Activated CD4-positive, alpha-beta T cell treated with anti-CD3 and anti-CD28 coated beads for 4 hours (primary cell): ENCODE measurements at regions not wholly inside any gene's neighbourhood (a gene's known extent, or its start where the extent isn't known, plus 50 kb on each side); places are given as distances from the start of the nearest gene placed in this dataset.
A peak's percentile ranks its signal among the peaks of the same experiment; 100 is the strongest.

Experiments
- DNase-seq, 2 donors: peaks; one replicate each; pipeline ENCODE4 v3.0.0-alpha.2; 2020

GRCh38 chr1:234972411-234973191 lies 156.0 kb downstream of the TOMM20 start:
- DNase-seq = no peak

- DNase-seq = no peak
These were observed 156.9 kb downstream of the TOMM20 start for GRCh38 chr1:234971586-234972297.

GRCh38 chr1:234970731-234971476 lies 157.7 kb downstream of the TOMM20 start:
- DNase-seq = no peak

GRCh38 chr1:234970401-234970730 lies 158.3 kb downstream of the TOMM20 start:
- no peak for DNase-seq

- DNase-seq = no peak
These were observed 158.8 kb downstream of the TOMM20 start for GRCh38 chr1:234969581-234970400.

GRCh38 chr1:234969011-234969441 lies 159.6 kb downstream of the TOMM20 start:
- no peak for DNase-seq

GRCh38 chr1:234968451-234968850 lies 160.2 kb downstream of the TOMM20 start:
- no peak for DNase-seq

- DNase-seq = no peak
These were observed 161.5 kb downstream of the TOMM20 start for GRCh38 chr1:234967121-234967520.

- no peak for DNase-seq
These were observed 163.5 kb downstream of the TOMM20 start for GRCh38 chr1:234965111-234965510.

GRCh38 chr1:234963904-234964702 lies 164.5 kb downstream of the TOMM20 start:
- no peak for DNase-seq

GRCh38 chr1:234963180-234963903 lies 165.3 kb downstream of the TOMM20 start:
- peak; percentile 82 to 84 for DNase-seq

- no peak for DNase-seq
These were observed 166.2 kb downstream of the TOMM20 start for GRCh38 chr1:234962340-234962989.

GRCh38 chr1:234961456-234962339 lies 166.9 kb downstream of the TOMM20 start:
- DNase-seq = no peak

GRCh38 chr1:234960722-234961455 lies 167.7 kb downstream of the TOMM20 start:
- no peak for DNase-seq

- DNase-seq = no peak
These were observed 169.7 kb downstream of the TOMM20 start for GRCh38 chr1:234958706-234959657.

GRCh38 chr1:234958066-234958705 lies 170.5 kb downstream of the TOMM20 start:
- no peak for DNase-seq
